NCI-H82 treated with DMSO at 0.1 percent for 48 hours (cell line): ENCODE measurements at regions not wholly inside any gene's neighbourhood (a gene's known extent, or its start where the extent isn't known, plus 50 kb on each side); places are given as distances from the start of the nearest gene placed in this dataset.

ENCODE experiments used
- DNase-seq: peaks from one replicate; lab custom pipeline; 2025; ENCODE audit not compliant: unreplicated experiment; lab: John Stamatoyannopoulos, UW

GRCh38 chr1:18010408-18010807 is 97.2 kb upstream of the IGSF21 start:
- DNase-seq = no peak

- no peak for DNase-seq
Measured at GRCh38 chr1:18010945-18011344, 96.7 kb upstream of the IGSF21 start.

- no peak for DNase-seq
Measured at GRCh38 chr1:18011703-18012102, 95.9 kb upstream of the IGSF21 start.

GRCh38 chr1:18012686-18013085 is 94.9 kb upstream of the IGSF21 start:
- DNase-seq = no peak

GRCh38 chr1:18013216-18013615 is 94.4 kb upstream of the IGSF21 start:
- no peak for DNase-seq

GRCh38 chr1:18015719-18016118 is 91.9 kb upstream of the IGSF21 start:
- DNase-seq = no peak

DNA sequence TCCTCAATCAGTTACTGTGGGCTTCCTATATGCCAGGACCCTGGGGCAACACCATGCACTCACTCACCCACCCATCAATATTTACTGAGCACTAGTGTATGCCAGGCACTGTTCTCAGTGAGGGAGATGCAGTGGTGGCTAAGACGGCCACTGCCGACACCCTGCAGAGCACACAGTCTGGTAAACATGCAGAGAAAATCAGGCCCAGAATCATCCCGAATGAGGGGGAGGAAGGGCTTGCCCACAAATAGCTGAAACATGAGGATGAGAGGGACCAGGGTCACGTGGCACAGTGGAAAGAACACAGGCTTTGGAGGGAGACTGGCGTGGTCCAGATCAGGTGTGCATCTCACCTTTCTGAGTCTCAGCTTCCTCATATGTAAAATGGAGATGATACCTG is 89.2 kb upstream of the IGSF21 start:
- DNase-seq = no peak

DNA sequence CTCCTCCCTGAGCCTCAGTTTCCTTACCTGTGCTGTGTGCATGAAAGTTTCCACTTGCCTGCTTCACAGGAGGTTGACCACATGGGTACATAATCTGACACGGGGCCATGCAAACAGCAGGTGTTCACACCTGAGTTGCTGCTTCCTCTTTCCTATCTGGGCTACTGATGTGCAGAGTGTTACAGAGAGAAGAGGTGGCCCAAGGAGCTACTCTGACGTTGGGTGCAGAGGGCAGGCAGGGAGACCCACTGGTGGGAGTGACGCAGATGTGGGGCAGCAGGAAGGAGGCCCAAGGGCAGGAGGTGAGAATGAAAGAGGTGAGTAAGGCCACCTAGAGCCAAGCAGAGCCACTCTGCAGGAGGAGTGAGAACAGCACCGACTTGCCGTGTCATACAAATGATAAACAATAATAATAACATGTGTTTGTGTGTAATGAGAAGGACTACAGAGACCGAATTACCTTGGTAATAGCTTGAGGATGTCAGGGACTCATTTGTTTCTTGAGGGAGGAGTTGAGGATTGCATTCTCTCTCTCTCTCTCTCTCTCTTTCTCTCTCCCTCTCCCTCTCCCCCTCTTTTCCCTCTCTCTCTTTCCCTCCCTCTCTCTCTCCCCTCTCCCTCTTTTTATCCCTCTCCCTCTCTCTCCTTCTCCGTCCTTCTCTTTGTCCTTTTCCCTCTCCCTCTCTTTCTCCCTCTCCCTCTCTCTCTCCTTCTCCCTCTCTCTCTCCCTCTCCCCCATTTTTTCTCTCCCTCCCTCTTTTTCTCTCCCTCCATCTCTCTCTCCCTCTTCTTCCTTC is 87.4 kb upstream of the IGSF21 start:
- DNase-seq = no peak

- no peak for DNase-seq
Measured at GRCh38 chr1:18021242-18021641, 86.4 kb upstream of the IGSF21 start.

- no peak for DNase-seq
Measured at GRCh38 chr1:18032172-18032859, 75.3 kb upstream of the IGSF21 start.

- no peak for DNase-seq
Measured at GRCh38 chr1:18035145-18035544, 72.5 kb upstream of the IGSF21 start.

DNA sequence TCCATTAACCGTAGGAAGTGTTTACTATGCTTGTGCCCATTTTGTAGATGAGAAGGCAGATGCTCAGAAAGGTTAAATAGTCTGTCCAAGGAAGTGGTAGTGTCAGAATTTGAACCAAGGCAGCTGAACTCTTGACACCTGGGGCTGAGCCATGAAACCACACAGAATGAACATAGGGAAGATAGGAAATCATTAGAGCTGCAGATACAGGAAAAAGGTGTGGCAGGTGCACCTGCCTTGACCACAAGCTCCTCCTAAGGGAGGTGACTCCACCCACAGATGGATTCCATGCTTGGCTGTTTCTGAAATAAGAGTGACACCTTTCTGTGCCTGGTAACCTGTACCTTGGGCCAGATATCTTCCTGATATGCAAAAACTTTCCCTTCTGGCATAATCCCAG is 69.9 kb upstream of the IGSF21 start:
- no peak for DNase-seq

- DNase-seq = no peak
Measured at GRCh38 chr1:18038051-18038450, 69.5 kb upstream of the IGSF21 start.

GRCh38 chr1:18039102-18039501 is 68.5 kb upstream of the IGSF21 start:
- no peak for DNase-seq

DNA sequence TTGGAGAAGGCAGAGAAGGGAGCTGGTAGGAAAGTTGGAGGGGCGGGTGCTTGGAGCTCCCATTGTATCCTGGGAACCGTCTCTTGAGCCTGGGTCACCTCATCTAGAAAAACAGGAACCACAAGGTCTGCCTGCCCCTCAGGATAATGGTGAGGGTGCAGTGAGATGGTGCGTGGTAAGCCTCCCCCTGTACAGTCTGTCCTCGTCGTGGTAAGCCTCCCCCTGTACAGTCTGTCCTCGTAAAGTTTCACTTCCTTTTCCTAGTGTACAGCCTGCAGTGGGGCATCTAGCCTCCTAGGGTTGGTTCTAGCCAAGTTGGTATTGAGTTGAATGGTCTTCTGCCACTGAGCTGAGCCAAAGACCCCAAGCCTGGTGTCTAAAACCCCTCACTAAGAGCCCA is 66.5 kb upstream of the IGSF21 start:
- DNase-seq = no peak

DNA sequence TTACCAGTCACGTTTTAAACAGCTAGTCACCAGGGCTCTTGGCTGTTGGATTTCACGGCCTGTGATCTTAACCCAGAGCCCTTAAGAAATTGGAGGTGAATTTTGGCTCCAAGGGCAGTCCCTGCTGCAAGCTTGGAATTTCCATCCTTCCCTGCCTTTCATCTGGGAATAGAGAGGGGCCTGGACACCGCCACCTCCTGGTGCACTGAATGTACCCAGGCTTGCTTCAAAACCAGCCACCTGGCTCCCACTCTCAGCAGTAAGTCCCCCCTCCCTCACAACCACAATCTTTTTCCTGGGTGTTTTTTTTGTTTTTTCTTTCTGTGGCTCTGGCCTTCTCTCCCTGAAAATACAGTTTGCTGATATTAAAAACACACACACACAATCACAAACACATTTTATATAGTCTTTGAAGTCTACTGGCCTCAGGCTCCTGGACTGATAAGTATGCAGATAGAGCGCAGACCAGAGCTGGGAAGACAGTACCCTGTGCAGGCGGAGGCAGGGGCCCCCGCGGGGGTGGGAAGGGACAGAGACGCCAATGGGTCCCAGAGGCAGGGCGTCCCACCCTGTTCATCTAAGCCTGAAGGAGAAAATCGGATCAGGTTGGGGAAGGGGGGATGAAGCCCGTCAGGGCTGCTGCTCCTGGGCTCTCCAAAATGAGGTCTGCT is 65.8 kb upstream of the IGSF21 start:
- DNase-seq = no peak

DNA sequence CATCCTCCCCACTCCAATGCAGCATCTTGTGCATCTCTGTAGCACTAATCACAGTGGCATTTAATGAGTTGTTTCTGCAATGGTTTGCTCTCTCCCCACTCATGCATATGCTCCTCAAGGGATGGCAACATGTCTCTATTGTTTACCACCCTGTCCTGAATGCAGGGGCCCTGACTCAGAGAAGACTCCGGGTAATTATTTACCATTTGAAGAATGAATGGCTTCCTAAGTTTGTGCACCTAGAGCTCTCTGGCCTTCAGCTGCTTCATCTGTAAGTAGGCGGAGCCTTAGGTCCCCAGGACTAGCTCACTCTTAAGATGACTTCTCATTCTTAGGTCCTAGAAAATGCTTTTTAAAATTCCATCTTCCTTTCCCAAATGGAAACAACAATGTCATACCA is 63.7 kb upstream of the IGSF21 start:
- DNase-seq = no peak

GRCh38 chr1:18045203-18045602 is 62.4 kb upstream of the IGSF21 start:
- DNase-seq = no peak

DNA sequence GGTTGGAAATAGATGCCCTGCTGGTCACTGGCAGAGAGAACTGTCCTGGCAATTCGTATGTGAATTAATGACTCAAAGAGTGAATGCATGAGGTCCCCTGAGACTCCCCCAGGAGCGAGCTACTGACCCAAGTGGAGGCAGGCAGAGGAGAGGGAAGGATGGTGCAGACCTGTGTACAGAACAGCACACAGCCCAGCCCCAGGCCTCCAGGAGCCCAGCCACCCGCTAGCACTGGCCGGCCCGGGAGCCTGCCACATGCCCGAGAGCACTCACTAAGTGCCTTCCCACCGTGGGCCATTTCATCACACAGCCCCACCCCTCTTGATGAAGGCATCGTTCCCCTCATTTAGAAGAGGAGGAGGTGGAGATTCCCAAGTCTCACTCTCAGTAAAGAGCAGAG is 62.0 kb upstream of the IGSF21 start:
- DNase-seq = no peak

DNA sequence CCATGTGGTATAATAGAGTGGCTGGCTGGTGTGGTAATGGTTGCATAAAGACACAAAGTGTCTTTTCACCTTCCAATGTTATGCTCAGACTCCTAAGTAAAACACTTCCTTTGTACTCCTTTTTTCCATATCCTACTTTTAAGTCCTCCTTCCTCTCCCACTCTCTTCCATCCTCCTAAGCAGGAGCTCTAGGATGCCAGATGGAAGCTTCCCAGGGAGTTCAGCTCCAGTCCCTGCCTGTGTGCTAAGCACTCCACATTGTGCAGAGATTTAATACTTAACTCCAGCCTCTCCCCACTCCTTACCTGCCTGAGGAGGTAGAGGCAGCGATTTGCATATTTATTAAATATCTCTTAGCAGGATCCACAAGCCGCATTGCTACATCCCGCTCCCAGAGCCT is 60.5 kb upstream of the IGSF21 start:
- DNase-seq = no peak

DNA sequence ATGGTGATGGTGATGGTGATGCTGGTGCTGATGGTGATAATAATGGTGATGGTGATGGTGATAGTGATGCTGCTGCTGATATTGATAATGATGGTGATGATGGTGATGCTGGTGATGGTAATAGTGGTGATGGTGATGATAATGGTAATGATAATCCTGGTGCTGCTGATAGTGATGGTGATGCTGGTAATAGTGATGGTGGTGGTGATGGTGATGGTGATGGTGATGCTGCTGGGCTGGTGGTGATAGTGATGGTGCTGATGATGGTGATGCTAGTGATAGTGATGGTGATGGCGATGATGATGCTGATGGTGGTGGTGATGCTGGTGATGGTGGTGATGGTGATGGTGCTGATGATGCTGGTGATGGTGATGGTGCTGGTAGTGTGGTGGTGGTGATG is 58.4 kb upstream of the IGSF21 start:
- no peak for DNase-seq

DNA sequence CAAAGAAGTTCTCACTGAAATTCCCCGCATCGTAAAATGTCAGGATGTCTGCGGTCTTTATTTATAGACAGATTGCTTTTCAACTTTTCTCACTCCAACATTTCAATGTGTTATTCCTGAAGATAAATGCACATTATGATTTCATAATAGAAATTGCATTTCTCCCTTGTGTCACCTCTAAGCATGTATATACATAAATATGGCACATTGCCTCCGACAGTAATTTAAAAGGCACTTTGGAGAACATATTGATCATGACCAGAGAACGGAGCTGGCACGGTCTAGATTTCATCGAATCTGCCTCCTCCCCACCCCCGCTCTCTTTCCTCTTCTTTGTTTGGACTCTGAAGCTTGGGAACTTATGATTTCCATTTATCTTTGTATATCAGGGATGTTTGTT is 54.9 kb upstream of the IGSF21 start:
- no peak for DNase-seq
